NCI-H2171 (cell line): ENCODE measurements at regions not wholly inside any gene's neighbourhood (a gene's known extent, or its start where the extent isn't known, plus 50 kb on each side); places are given as distances from the start of the nearest gene placed in this dataset.

Experiments used
- DNase-seq: peaks from one replicate; lab custom pipeline; 2025; lab: John Stamatoyannopoulos, UW

DNA sequence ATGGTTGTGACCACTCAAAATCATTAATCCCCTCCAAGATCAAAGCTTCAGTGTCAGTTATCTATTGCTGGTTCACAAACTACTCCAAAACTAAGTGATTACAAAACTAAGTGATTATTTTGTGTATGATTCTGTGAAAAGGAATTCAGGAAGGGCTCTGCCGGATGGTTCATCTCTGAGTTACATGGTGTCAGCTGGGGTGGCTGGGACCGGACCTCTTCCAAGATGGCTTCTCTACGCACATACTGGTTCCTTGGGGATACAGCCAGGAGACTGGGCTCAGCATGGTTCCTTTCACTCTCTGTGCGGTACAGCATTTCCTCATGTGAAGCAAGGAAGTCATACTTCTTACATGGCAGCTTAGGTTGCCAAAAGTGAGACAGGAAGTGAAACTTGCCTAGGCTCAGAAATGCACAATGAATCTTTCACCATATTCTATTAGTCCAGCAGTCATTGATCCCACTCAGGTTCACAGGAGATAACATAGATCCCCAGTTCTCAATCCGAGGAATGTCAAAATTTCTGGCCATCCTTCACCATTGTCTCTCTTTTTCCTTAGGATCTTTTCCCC lies 97.9 kb upstream of the IRX6 start:
- DNase-seq: no peak

DNA sequence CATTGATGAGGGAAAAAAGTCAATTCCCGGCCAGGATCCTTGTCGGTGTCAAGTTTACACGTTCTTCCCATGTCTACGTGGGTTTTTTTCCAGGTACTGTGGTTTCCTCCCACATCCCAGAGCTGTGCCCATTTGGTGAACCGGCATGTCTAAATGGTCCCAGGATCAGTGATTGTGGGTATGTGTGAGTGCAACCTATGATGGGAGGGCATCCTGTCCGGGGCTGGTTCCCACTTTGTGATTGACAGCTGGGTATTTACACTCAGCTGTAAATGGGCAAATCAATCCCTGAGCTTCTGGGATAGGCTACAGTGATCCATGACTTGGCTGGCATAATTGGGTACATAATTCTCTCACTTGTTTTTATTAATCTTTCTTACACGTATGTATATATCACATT lies 91.2 kb upstream of the IRX6 start:
- DNase-seq: no peak

DNA sequence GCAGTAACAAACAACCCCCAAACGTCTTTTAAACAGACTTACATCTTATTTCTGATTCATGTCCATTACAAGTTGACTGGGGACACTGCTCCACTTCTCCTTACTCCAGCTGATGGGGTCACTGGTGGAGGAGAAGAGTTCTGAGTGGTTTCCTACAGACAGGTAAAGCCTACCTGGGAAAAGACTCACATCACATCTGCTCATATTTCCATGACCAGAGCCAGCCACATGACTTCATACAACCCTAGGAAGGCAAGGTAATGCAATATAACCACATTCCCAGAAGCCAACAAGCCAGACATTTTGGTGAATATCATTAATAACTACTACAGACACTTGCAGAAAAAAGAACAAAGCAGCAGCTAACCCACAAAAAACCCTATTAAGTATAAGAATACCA lies 90.5 kb upstream of the IRX6 start:
- no peak for DNase-seq

DNA sequence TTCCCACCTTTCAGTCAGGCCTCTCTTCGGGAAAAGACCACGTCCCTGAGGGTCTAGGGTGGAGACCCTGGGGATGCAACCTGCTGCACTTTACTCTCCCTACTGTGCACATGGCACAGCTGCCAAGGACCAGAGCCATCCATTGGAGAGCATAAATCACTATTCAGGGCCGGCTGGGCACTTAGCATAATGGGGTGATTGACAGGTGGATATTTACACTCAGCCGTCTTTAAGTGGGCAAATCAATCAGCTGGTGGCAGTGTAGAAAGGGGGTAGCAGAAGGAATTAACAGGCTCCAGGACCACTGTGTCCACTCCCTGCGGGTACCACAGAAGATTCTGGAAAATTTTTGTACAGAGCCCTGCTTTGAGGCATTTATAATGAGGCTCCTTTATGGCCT lies 87.3 kb upstream of the IRX6 start:
- no peak for DNase-seq

DNA sequence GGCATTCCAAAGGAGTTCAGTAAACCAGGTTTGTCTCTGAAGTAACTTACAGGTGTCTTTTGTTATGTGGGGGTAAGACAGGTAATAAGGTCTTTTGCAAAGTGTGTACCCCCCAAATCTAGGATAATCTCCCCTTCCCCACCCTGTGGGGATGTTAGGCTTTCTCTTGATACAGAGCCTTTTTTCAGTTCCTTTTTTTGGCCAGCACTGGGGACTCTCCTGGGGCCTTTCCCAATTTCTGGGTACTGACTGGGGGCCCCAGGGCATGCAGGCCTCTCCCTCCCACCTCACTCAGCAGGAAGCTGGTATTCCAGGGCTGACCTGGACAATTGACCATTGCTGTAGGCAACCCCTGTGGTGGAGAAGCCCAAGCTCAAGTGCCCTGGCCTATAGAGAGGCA lies 84.3 kb upstream of the IRX6 start:
- no peak for DNase-seq

DNA sequence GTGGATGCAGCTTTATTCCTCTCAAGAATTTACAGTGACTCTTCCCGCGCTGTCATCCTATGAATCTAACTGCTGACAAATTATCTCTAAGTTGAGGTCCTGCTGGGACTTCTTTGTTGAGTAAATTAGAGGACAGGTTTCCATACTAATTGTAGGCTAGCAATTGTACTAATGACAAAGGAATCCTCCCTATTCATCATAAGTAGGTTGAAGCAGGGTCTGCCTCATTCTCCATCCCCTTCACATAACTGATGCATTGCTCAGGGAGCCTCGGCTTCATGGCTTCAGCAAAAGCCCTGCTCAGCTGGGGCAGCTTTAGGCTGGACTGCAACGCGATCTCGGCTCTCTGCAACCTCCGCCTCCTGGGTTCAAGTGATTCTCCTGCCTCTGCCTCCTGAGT lies 83.1 kb upstream of the IRX6 start:
- DNase-seq: no peak

DNA sequence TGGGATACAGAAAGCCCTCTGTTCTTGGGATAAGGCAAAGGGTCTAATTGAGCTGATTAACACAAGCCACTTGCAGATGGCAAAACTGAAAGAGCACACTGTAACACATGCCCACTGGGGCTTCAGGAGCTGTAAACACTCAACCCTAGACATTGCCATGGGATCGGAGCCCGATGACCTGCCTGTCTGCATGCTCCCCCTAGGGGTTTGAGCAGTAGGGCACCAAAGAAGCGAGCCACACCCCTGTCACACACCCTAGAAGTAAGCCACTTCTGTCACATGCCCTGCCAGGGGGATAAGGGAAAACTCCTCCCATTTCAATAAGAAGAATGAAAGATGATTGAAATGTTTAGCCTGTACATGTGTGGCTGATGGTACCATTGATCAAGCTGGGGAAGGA lies 81.3 kb upstream of the IRX6 start:
- DNase-seq: no peak

DNA sequence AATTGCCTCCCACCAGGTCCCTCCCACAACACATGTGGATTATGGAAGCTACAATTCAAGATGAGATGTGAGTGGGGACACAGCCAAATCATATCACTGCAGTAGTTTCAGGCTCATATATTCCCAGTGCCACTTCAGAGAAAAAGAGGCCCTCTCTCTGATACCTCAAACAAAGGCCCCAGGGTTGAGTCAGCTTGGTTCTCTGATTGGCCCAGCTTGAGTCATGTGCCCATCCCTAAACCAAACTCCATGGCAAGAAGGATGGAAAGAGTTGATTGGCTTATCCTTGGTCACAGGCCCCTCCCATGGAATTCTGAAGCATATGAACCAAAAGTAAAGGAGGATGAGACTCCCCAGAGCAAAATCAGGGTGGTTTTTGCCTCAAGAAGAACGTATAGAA lies 75.9 kb upstream of the IRX6 start:
- DNase-seq: no peak

DNA sequence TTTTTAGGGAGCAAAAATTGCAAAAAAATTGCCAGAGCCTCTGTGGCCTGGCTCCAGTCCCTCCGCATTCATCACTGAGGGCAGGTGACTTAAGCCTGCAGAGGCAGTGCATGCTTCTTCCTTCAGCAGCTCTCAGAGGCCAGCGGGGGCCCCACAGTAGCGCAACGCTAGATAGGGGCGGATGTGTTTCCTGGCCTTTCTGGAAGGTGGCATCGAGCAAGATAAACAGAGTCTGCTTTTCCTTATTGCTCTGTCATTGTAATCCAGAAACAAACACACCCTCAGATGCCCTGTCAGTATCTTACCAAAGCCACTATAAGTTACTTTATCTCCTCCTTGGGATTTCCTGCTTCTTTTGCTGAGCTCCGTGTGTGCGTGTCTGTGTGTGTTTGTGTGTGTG lies 75.5 kb upstream of the IRX6 start:
- DNase-seq: no peak

DNA sequence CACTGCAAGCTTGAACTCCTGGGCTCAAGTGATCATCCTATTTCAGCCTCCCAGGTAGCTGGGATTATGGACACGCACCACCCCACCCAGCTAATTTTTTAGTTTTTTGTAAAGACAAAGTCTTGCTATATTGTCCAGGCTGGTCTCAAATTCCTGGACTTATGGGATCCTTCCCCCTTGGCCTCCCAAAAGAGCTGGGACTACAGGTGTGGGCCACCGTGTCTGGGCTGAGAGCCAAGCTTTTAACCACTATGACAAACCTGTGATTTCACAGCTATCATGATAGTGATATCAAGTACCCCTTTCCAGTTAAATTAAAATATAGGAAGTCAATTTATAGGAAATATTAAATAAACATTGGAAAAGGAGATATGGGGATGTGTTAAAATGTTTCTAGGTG lies 74.6 kb upstream of the IRX6 start:
- DNase-seq: no peak

DNA sequence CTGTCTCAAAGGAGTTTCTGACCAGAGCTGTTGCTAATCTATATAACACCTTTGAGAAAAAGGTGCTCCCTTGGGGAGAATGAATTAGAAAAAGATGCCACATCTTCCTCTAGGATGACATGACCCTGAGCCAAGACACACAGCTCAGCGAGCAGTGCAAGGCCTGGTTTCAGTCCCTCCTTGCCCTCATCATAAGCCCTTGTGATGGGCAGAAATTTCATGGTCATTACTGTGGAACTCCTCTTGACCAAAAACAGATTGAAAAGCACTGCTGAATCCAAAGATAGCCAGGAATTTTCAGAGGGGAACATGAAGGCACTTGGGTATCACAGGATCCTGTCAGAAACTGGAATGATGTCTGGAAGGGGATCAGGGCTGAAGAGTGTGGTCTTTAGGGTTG lies 74.1 kb upstream of the IRX6 start:
- no peak for DNase-seq

DNA sequence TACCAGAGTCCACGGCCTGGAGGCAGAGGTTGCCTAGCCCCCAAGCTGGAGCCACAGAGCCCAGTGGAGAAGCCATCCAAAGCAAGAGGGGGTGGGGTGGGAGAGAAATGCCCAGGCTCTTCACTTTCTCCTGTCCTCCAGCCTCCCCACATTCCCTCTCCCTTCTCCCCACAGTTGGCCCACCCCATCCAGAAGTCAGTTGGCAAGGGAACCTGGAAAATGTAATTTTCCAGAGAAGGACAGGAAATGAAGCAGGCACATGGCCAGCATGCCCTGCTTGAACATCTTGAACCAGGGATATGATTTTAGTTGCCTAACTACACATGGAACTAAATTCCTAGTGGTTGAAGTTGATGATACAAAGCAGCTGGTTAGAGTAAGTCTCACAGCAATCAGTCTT lies 73.3 kb upstream of the IRX6 start:
- no peak for DNase-seq

DNA sequence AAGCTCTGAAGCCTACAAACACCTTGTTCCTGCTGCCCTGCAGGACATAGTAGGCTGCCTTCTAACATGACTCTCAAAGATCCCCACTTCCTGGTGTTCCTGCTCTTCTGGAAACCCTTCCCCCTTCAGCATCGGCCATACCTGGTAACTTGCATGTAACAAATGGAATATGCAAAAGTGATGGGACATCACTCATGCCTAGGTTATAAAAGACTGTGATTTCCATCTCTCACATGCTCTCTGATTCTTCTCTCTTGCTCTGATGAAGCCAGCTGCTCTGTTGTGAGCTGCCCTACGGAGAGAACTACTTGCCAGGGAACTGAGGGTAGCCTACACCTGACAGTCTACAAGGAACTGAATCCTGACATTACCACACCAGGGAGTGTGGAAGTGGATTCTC lies 72.9 kb upstream of the IRX6 start:
- no peak for DNase-seq

DNA sequence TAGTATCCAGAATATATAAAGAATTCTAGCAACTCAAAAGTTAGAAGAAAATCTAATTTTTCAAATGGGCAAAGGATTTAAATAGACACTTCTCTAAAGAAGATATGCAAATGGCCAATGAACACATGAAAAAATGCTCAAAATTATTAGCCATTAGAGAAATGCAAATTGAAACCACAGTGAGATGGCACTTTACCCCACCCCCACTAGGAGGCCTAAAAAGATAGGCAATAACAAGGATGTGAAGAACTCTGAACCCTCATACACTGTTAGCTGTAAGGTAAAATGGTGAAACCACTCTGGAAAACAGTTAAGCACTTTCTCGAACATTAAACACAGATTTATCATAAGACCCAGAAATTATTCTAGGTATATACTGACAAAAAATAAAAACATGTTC lies 71.4 kb upstream of the IRX6 start:
- DNase-seq: no peak

DNA sequence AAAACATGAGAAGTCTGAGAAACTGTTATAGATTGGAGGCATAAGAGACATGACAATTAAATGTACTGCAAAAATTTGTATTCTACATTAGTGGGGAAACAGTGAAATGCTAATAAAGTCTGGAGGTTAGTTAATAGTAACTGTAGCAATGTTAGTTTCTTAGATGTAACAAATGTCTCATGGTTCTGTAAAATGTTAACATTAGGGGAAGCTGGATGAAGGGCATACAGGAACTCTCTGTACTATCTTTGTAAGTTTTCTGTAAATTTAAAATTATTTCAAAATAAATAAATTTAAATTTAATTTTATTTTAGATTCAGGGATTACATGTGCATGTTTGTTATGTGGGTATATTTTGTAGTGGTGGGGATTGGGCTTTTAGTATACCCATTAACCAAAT lies 70.0 kb upstream of the IRX6 start:
- DNase-seq: no peak

DNA sequence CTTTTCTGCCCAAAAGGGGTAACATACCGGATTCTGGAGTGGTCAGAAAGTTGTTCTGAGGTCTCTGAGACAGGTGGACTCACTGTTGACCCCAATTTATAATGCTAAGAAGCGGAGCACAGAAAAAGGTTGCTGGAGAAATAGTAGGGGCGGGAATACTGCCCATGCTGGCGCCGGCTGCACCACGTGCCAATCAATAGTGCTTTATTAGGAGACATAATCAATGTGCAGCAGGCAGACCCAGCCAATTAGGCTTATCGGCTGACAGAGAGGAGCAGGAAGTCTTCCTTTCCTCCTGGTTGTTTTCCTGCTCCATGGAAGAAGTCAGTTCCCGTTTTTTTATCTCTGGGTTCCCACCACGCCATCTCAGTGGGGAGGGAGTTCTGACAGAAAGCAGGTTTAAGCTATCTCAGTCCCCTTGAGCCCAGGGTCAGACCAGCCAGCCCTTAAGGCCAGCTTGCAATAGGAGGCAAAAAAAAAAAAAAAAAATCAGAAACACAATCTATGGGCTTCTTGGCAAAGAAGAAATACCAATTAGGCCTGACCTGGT lies 68.2 kb upstream of the IRX6 start:
- DNase-seq: no peak

DNA sequence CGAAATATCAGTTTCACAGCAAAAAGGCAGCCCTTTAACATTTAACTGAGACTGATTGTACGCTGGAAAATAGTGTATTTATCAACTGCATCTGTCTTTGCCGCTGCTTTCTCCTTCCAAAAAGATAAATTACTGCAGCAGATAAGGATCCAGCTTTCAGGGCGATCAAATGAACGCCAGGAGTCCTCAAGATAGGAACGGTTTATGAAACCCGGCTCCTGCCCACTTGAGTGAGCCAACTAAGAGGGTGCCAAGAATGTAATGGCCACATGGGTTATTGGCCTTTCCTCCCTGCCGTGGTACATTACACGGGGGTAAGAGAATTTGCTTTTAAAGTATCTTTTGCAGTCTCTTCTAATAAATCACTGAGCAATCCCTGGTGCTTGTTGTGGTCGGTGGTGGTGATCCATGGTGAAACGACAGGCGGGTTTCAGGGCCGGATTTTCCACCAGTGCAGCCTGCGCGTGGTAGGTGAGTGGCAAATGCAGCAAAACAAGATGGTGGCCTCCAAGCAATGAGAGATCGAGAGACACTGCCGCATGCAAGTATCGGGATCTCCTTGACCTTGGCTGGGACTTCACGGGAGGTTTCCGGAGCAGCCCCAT lies 67.5 kb upstream of the IRX6 start:
- DNase-seq: no peak

DNA sequence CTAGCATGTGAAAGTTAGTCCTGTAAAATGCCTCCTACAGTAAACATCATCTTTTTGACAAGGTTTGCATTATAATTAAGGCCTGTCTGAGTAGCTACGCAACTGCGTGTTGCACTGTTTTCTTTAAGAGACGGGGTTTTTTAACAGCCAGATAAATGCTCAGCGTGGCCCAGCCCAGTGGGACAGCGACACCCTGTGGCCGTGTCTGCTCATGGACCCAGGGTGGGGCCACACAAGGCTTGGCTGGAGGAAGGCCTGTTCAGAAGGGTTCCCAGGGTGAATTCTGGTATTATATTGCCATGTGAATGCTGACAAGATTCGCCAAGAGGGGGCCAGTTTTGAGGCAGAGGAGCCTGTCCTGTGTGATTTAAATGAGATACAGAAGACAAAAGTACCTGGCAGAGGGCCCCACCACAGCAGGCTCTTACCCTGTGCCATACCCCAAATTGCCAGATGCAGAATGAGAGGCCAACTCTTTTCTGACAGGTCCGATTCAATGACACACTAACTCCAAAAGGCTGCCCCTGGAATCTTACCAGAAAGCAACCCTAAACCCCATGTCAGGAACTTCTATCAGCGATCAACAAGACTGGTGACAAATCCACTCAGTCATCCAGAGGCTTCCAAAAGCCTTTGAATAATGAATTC lies 65.9 kb upstream of the IRX6 start:
- no peak for DNase-seq

DNA sequence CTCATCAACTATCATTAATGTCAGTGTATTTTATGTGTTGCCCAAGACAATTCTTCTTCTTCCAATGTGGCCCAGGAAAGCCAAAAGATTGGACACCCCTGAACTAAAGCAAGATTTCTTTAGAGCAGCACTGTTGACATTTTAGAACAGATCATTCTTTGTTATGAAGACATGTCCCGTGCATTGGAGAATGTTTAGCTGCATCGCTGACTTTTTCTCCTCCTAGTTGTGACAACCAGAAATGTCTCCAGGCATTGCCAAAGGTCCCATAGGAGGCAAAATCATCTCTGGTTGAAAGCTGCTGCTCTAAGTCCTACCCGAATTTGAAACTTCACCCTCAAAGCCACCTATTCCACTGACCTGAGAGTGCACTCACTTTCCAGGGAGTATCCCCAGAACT lies 62.7 kb upstream of the IRX6 start:
- DNase-seq: no peak

DNA sequence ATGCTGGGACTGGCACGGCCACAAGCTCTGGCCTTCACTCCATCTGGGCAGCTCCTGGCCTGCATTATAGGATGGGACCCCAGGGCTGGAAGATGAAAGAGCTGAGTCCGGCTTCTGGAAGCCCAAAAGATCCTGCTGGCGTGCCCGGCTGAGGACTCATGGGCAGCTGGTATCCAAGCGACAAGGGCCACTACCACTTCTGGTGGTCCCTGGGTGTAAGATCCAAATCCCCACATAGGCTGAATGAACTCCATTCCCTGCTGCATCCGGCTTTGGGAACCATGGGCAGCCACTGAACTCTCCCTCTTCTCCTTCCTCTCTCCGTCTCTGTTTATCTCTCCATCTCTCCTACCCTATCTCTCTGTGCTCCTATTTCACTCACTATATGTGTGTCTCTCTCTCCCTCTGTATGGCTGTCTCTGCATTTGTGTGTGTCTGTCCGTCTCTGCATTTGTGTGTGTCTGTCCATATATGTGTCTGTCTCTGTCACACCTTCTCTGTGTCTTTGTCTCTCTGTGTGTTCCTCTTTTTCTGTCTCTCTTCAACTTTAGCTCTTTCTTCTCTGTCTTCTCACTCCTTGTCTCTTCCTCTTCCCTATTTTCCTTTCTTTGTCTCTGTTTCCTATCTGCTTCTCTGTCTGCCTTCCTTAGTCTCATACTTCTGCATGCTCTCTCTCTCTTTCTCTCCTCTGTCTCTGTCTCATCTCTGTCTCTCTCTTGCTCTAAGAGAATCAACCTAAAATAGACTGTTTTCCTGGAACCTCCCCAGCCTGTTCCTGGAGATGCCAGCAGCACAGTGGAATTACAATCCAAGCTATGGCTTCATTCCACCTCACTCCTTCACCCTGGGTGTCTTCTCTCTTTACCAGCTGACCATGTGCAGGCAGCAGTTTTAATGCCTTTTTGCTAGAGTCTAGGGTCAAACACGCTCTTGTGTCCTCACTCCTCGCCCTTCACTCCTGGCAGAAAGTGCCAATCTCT lies 60.4 kb upstream of the IRX6 start:
- no peak for DNase-seq

DNA sequence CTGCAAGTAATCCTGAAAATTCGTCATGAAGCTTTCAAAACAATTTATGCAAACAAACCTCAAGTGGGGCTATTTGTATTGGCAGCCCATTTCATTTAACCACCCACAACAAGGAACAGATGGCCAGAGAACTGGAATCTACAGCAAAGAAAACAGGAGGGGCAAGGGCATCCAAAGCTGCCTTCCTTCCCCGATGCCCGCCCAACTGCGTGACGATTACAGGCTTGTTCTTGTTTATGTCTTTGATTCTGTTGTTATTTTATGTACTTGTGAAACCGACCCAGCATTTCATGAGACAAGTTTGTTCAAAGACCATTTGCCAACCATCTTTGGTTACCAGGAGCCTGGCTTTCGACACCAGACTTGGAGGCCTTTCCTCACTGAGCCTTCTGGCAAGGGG lies 59.1 kb upstream of the IRX6 start:
- no peak for DNase-seq

DNA sequence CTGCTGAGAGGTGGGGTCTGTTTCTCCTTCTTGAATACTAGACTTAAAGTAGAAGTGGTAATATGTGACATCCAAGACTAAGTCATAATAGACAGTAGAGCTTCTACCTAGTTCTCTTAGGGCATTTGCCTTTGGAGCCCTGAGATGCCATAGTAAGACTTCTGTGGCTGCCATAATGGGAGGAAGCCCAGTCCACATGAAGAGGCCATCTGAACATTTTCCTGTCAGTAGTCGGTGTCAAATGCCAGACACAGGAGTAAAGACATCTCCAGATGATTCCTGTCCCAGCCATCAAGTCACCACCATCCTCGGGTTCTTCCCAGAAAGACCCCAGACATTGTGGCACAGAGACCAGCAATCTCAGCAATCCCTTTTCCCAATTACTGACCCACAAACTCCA lies 58.1 kb upstream of the IRX6 start:
- no peak for DNase-seq
